Natural killer cell (primary cell): ENCODE measurements at regions not wholly inside any gene's neighbourhood (a gene's known extent, or its start where the extent isn't known, plus 50 kb on each side); places are given as distances from the start of the nearest gene placed in this dataset.

Experiments
- ATAC-seq, 3 donors: fragments of 150-1000 bp in 2 of 3; fragments of 200-7000 bp in 1 of 3; cut with Tn5 transposase; 1 replicate in 1 of 3; 2 replicates in 2 of 3; pipeline ENCODE4 v1.10.0; 2021; ENCODE audit warnings: mild to moderate bottlenecking in 2 of 3, moderate library complexity in 2 of 3
- DNase-seq, 2 donors: peaks; one replicate each; pipeline versions ENCODE4 v3.0.0 to v3.0.0-alpha.2; 2013 to 2021; ENCODE audit warnings: mixed read lengths in 1 of 2
- H3K27ac ChIP-seq: one replicate; pipeline ENCODE4 v1.5.1; 2013; ENCODE audit warnings: mild to moderate bottlenecking, low read length
- H3K27me3 ChIP-seq: one replicate; pipeline ENCODE4 v1.6.1; 2013; ENCODE audit warnings: low read length; ENCODE audit not compliant: control insufficient read depth, insufficient read depth
- H3K36me3 ChIP-seq: one replicate; pipeline ENCODE4 v1.6.1; 2013; ENCODE audit warnings: low read length; ENCODE audit not compliant: control insufficient read depth, insufficient read depth
- H3K4me1 ChIP-seq: one replicate; pipeline ENCODE4 v1.6.1; 2013; ENCODE audit warnings: low read length; ENCODE audit not compliant: control insufficient read depth, insufficient read depth
- H3K4me3 ChIP-seq: one replicate; pipeline ENCODE4 v1.5.1; 2013; ENCODE audit warnings: low read length
- H3K9me3 ChIP-seq: one replicate; pipeline ENCODE4 v1.6.1; 2013; ENCODE audit warnings: low read length; ENCODE audit not compliant: control insufficient read depth, insufficient read depth
- H3K27ac Mint-ChIP-seq, 2 donors: one replicate each; pipeline ENCODE4 v1.8.0; 2022; ENCODE audit warnings: mild to moderate bottlenecking in 2 of 2, mixed read lengths in 2 of 2, moderate library complexity in 1 of 2
- H3K27me3 Mint-ChIP-seq, 2 donors: one replicate each; pipeline ENCODE4 v1.8.0; 2022; ENCODE audit warnings: low read depth in 2 of 2, mixed read lengths in 2 of 2
- H3K36me3 Mint-ChIP-seq: one replicate; pipeline ENCODE4 v1.8.0; 2022; ENCODE audit warnings: mixed read lengths
- H3K4me1 Mint-ChIP-seq, 2 donors: one replicate each; pipeline ENCODE4 v1.8.0; 2022; ENCODE audit warnings: mixed read lengths in 2 of 2
- H3K4me3 Mint-ChIP-seq: one replicate; pipeline ENCODE4 v1.8.0; 2022; ENCODE audit warnings: mild to moderate bottlenecking, moderate library complexity, mixed read lengths
- H3K9me3 Mint-ChIP-seq, 2 donors: one replicate each; pipeline ENCODE4 v1.8.0; 2022; ENCODE audit warnings: mixed read lengths in 2 of 2
- CTCF ChIP-seq: fragments of 200-600 bp; IDR thresholded peaks from one replicate; pipeline ENCODE4 v1.8.0; 2022; ENCODE audit warnings: antibody characterized with exemption
- WGBS: methylation state at CpG from one replicate; pipeline ENCODE4 v1.1.7; 2013; ENCODE audit warnings: missing lambda C conversion rate; ENCODE audit not compliant: insufficient coverage; 5-methylcytosine and 5-hydroxymethylcytosine counted together
- intact Hi-C: fragments of 100-400 bp; cut with micrococcal nuclease; formaldehyde crosslinking; loops from one replicate; pipeline ENCODE4 v1.14.2; 2022

- no peaks in the 10 kb centered on the region for H3K27me3 Mint-ChIP-seq
- H3K27ac Mint-ChIP-seq = no peak overlapping the region
- no peak for DNase-seq
- peaks cover 0 to 5% of the 10 kb centered on the region in 2 donors for H3K9me3 Mint-ChIP-seq
- Histone ChIP-seq H3K27ac (no peak overlapping the region), H3K4me1 (no peaks in the 10 kb centered on the region), H3K27me3 (no peaks in the 10 kb centered on the region), H3K4me3 (no peak overlapping the region), H3K9me3 (no peaks in the 10 kb centered on the region), H3K36me3 (no peaks in the 10 kb centered on the region)
- H3K36me3 Mint-ChIP-seq = no peaks in the 10 kb centered on the region
- no peak for ATAC-seq
- no peak for TF ChIP-seq CTCF
- no peaks in the 10 kb centered on the region for H3K4me1 Mint-ChIP-seq
- no peak overlapping the region for H3K4me3 Mint-ChIP-seq
- 84% methylated on average over 4 of the region's 4 CpGs for WGBS
- intact Hi-C loops = no loop called here
Observed at GRCh38 chr16:48969611-48970010, 312.0 kb downstream of the CBLN1 start.

GRCh38 chr16:48965386-48965785 lies 316.3 kb downstream of the CBLN1 start:
- Mint-ChIP-seq H3K4me3 (no peak overlapping the region), H3K27ac (no peak overlapping the region), H3K4me1 (no peaks in the 10 kb centered on the region), H3K36me3 (no peaks in the 10 kb centered on the region), H3K27me3 (no peaks in the 10 kb centered on the region), H3K9me3 (peaks cover 0 to 5% of the 10 kb centered on the region in 2 donors)
- Histone ChIP-seq H3K4me1 (no peaks in the 10 kb centered on the region), H3K4me3 (no peak overlapping the region), H3K27ac (no peak overlapping the region), H3K27me3 (no peaks in the 10 kb centered on the region), H3K36me3 (no peaks in the 10 kb centered on the region), H3K9me3 (no peaks in the 10 kb centered on the region)
- 26% methylated on average over 3 of the region's 3 CpGs for WGBS
- DNase-seq = no peak
- no peak for TF ChIP-seq CTCF
- intact Hi-C loops = no loop called here
- ATAC-seq = no peak

GRCh38 chr16:48963901-48964615 lies 317.6 kb downstream of the CBLN1 start:
- H3K9me3 ChIP-seq = no peaks in the 10 kb centered on the region
- Mint-ChIP-seq H3K4me1 (no peaks in the 10 kb centered on the region), H3K27me3 (no peaks in the 10 kb centered on the region), H3K36me3 (no peaks in the 10 kb centered on the region), H3K27ac (no peak overlapping the region), H3K9me3 (peaks cover 0 to 5% of the 10 kb centered on the region in 2 donors), H3K4me3 (no peak overlapping the region)
- no peaks in the 10 kb centered on the region for H3K36me3 ChIP-seq
- H3K4me3 ChIP-seq = no peak overlapping the region
- no peaks in the 10 kb centered on the region for H3K27me3 ChIP-seq
- no peak for DNase-seq
- intact Hi-C loops = no loop called here
- WGBS = 100% methylated on average over 1 of the region's 1 CpG
- TF ChIP-seq CTCF = no peak
- H3K27ac ChIP-seq = no peak overlapping the region
- no peaks in the 10 kb centered on the region for H3K4me1 ChIP-seq
- no peak for ATAC-seq

GRCh38 chr16:48963306-48963705 lies 318.3 kb downstream of the CBLN1 start:
- no peak overlapping the region for H3K4me3 Mint-ChIP-seq
- no peaks in the 10 kb centered on the region for H3K9me3 ChIP-seq
- no peaks in the 10 kb centered on the region for H3K27me3 ChIP-seq
- no peak overlapping the region for H3K27ac ChIP-seq
- no peak for DNase-seq
- H3K9me3 Mint-ChIP-seq = peaks cover 0 to 5% of the 10 kb centered on the region in 2 donors
- H3K4me1 Mint-ChIP-seq = no peaks in the 10 kb centered on the region
- no peaks in the 10 kb centered on the region for H3K27me3 Mint-ChIP-seq
- 74% methylated on average over 3 of the region's 3 CpGs for WGBS
- H3K27ac Mint-ChIP-seq = no peak overlapping the region
- no peak for ATAC-seq
- intact Hi-C loops = no loop called here
- TF ChIP-seq CTCF = no peak
- no peaks in the 10 kb centered on the region for H3K36me3 ChIP-seq
- H3K4me3 ChIP-seq = no peak overlapping the region
- no peaks in the 10 kb centered on the region for H3K36me3 Mint-ChIP-seq
- no peaks in the 10 kb centered on the region for H3K4me1 ChIP-seq
